Fibroblast of skin of left biceps (primary cell): ENCODE measurements at regions not wholly inside any gene's neighbourhood (a gene's known extent, or its start where the extent isn't known, plus 50 kb on each side); places are given as distances from the start of the nearest gene placed in this dataset.
A peak's percentile ranks its signal among the peaks of the same experiment; 100 is the strongest.
"Not testable (repeated sequence)": the region's sequence is repeated elsewhere in the genome, so short reads cannot be mapped to it uniquely, and the experiment has no call there.

Experiments used
- DNase-seq, 2 experiments: peaks; one replicate each; pipeline ENCODE4 v3.0.0-alpha.2; 2013; ENCODE audit warnings: low read depth in 2 of 2

- DNase-seq = no peak
Observed at GRCh38 chr17:53633856-53634255, 188.9 kb upstream of the KIF2B start.

- no peak for DNase-seq
Observed at GRCh38 chr17:53631486-53631885, 191.2 kb upstream of the KIF2B start.

- no peak for DNase-seq
Observed at GRCh38 chr17:53630638-53631037, 192.1 kb upstream of the KIF2B start.

GRCh38 chr17:53630115-53630514, 192.6 kb upstream of the KIF2B start:
- no peak for DNase-seq

- DNase-seq = peak in 1 of 2 experiments; percentile 25
Observed at GRCh38 chr17:53629188-53629587, 193.5 kb upstream of the KIF2B start.

GRCh38 chr17:53628011-53628410, 194.7 kb upstream of the KIF2B start:
- peak; percentile 57 to 64 for DNase-seq

- DNase-seq = peak; percentile 46 to 47
Observed at GRCh38 chr17:53627511-53627910, 195.2 kb upstream of the KIF2B start.

GRCh38 chr17:53626286-53626685, 196.4 kb upstream of the KIF2B start:
- DNase-seq = peak in 1 of 2 experiments; percentile 30

- no peak for DNase-seq
Observed at GRCh38 chr17:53619025-53619424, 203.7 kb upstream of the KIF2B start.

GRCh38 chr17:53608208-53608607, 214.5 kb upstream of the KIF2B start:
- not testable (repeated sequence) for DNase-seq

- DNase-seq = no peak
Observed at GRCh38 chr17:53607475-53607874, 215.3 kb upstream of the KIF2B start.

- DNase-seq = no peak
Observed at GRCh38 chr17:53588317-53588716, 234.4 kb upstream of the KIF2B start.

- no peak for DNase-seq
Observed at GRCh38 chr17:53574038-53574437, 248.7 kb upstream of the KIF2B start.

GRCh38 chr17:53571342-53571741, 251.4 kb upstream of the KIF2B start:
- DNase-seq = no peak

- DNase-seq = no peak
Observed at GRCh38 chr17:53570731-53571130, 252.0 kb upstream of the KIF2B start.

- DNase-seq = no peak
Observed at GRCh38 chr17:53560953-53561352, 261.8 kb upstream of the KIF2B start.

GRCh38 chr17:53548252-53548651, 274.5 kb upstream of the KIF2B start:
- no peak for DNase-seq

GRCh38 chr17:53543472-53543871, 279.3 kb upstream of the KIF2B start:
- no peak for DNase-seq

GRCh38 chr17:53538129-53538617, 284.6 kb upstream of the KIF2B start:
- no peak for DNase-seq

- no peak for DNase-seq
Observed at GRCh38 chr17:53527473-53527872, 295.3 kb upstream of the KIF2B start.

- no peak for DNase-seq
Observed at GRCh38 chr17:53525590-53525989, 297.1 kb upstream of the KIF2B start.

- peak; percentile 2 to 3 for DNase-seq
Observed at GRCh38 chr17:53516636-53517035, 306.1 kb upstream of the KIF2B start.

GRCh38 chr17:53499277-53499676, 323.4 kb upstream of the KIF2B start:
- no peak for DNase-seq

GRCh38 chr17:53496356-53496755, 326.4 kb upstream of the KIF2B start:
- no peak for DNase-seq
